ENCODE measurements at regions not wholly inside any gene's neighbourhood (a gene's known extent, or its start where the extent isn't known, plus 50 kb on each side); places are given as distances from the start of the nearest gene placed in this dataset.

GRCh38 chr5:97714424-97714823 is 531.4 kb upstream of the RIOK2 start:
- DNase-seq, result no peak
- no peak overlapping the region for H3K27ac Mint-ChIP-seq
- no peak for TF ChIP-seq CTCF (IDR thresholded peaks at IDR 0.05)
- no peaks in the 10 kb centered on the region; the same call in 1 of the 2 replicates for H3K9me3 Mint-ChIP-seq
- H3K4me1 Mint-ChIP-seq (ENCODE audit: low read depth), result no peaks in the 10 kb centered on the region
- H3K27me3 Mint-ChIP-seq (ENCODE audit: insufficient read depth), result no peaks in the 10 kb centered on the region
- no peaks in the 10 kb centered on the region for H3K36me3 Mint-ChIP-seq (ENCODE audit: low read depth)
- H3K4me3 Mint-ChIP-seq, result no peak overlapping the region

DNA sequence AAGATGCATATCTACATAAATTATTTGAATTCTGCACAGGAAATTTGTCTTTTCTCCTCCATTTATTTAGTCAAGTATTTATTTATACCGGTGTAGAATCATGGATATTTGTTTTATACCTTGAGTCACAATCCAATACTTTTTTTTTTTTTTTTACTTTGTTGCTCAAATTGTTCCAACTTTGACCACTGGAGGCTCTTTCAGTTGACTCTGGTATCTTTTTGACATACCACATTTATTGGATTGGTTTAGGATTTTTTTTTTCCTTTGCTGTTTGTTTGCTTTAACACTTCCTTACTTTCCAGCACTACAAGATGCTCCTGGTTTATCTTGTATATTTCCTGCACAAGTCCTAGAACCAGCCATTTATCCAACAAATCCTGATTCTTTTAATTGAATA is 543.1 kb upstream of the RIOK2 start:
- Mint-ChIP-seq H3K27me3 (ENCODE audit: insufficient read depth) (no peaks in the 10 kb centered on the region; the same call in 1 of the 2 replicates), H3K4me1 (ENCODE audit: low read depth) (peaks cover 25% of the 10 kb centered on the region), H3K27ac (no peak overlapping the region), H3K9me3 (no peaks in the 10 kb centered on the region), H3K4me3 (no peak overlapping the region), H3K36me3 (ENCODE audit: low read depth) (no peaks in the 10 kb centered on the region)
- DNase-seq, result peak; percentile 1
- TF ChIP-seq CTCF (IDR thresholded peaks at IDR 0.05), result peak; percentile 64

DNA sequence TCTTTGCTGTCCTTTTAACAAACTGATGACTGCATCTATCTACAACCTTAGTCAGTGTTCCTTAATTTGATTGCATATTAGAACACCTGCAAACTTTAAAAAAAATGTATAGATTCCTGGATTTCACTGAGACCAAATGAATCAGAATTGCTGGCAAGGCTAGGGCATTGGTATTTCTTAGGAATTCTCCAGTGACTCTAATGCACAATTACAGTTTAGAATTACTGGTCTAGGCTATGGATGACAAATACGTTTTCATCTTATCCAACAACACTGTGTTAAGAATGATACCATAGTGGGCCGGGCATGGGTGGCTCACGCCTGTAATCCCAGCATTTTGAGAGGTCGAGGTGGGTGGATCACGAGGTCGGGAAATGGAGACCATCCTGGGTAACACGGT is 545.9 kb upstream of the RIOK2 start:
- no peaks in the 10 kb centered on the region for H3K36me3 Mint-ChIP-seq (ENCODE audit: low read depth)
- no peak for DNase-seq

GRCh38 chr5:97729938-97730337 is 546.9 kb upstream of the RIOK2 start:
- H3K36me3 Mint-ChIP-seq (ENCODE audit: low read depth), result no peaks in the 10 kb centered on the region
- no peaks in the 10 kb centered on the region for H3K9me3 Mint-ChIP-seq
- no peak overlapping the region for H3K27ac Mint-ChIP-seq
- TF ChIP-seq CTCF (IDR thresholded peaks at IDR 0.05), result no peak
- peaks cover 27% of the 10 kb centered on the region for H3K4me1 Mint-ChIP-seq (ENCODE audit: low read depth)
- H3K27me3 Mint-ChIP-seq (ENCODE audit: insufficient read depth), result no peaks in the 10 kb centered on the region
- no peak overlapping the region for H3K4me3 Mint-ChIP-seq
- DNase-seq, result no peak

More for the DNA sequence above, 545.9 kb upstream of the RIOK2 start:
- no peak overlapping the region for H3K27ac Mint-ChIP-seq
- no peak for TF ChIP-seq CTCF (IDR thresholded peaks at IDR 0.05)
- H3K27me3 Mint-ChIP-seq (ENCODE audit: insufficient read depth), result no peaks in the 10 kb centered on the region
- no peaks in the 10 kb centered on the region for H3K9me3 Mint-ChIP-seq
- H3K4me1 Mint-ChIP-seq (ENCODE audit: low read depth), result peaks cover 25% of the 10 kb centered on the region
- H3K4me3 Mint-ChIP-seq, result no peak overlapping the region

GRCh38 chr5:97735209-97735608 is 552.2 kb upstream of the RIOK2 start:
- Mint-ChIP-seq H3K4me1 (ENCODE audit: low read depth) (peaks cover 12% of the 10 kb centered on the region), H3K27ac (peak overlapping the region; percentile 37), H3K36me3 (ENCODE audit: low read depth) (no peaks in the 10 kb centered on the region), H3K4me3 (peak overlapping the region; percentile 10; the same call in 1 of the 2 replicates), H3K9me3 (no peaks in the 10 kb centered on the region), H3K27me3 (ENCODE audit: insufficient read depth) (peaks cover 3% of the 10 kb centered on the region; the same call in 1 of the 2 replicates)
- DNase-seq, result peak; percentile 80
- TF ChIP-seq CTCF (IDR thresholded peaks at IDR 0.05), result no peak

GRCh38 chr5:97737608-97738007 is 554.6 kb upstream of the RIOK2 start:
- Mint-ChIP-seq H3K36me3 (ENCODE audit: low read depth) (no peaks in the 10 kb centered on the region), H3K27me3 (ENCODE audit: insufficient read depth) (peaks cover 3% of the 10 kb centered on the region; the same call in 1 of the 2 replicates), H3K9me3 (no peaks in the 10 kb centered on the region), H3K4me3 (no peak overlapping the region), H3K27ac (no peak overlapping the region), H3K4me1 (ENCODE audit: low read depth) (peaks cover 12% of the 10 kb centered on the region)
- no peak for TF ChIP-seq CTCF (IDR thresholded peaks at IDR 0.05)
- DNase-seq, result no peak

Data from HFFc6 (cell line).